HepG2 (cell line): ENCODE measurements at regions not wholly inside any gene's neighbourhood (a gene's known extent, or its start where the extent isn't known, plus 50 kb on each side); places are given as distances from the start of the nearest gene placed in this dataset.

Experiments
- ATAC-seq: fragments of 200-7000 bp; cut with Tn5 transposase; 3 replicates; pipeline ENCODE4 v1.9.1; 2020; ENCODE audit warnings: mild to moderate bottlenecking, moderate library complexity
- BruUV-seq: library from RNA; stranded (reverse); fragments of 400-500 nt; replicated peaks from 2 replicates; lab custom pipeline; 2021; lab: Mats Ljungman, UMichigan
- CTCF ChIA-PET: fragments of 300-600 bp; formaldehyde crosslinking; extraction: SDS; loops from one replicate; lab custom pipeline; 2021; ENCODE audit warnings: low total read pairs, inconsistent platforms, low intra/inter-chr PET ratio; lab: Yijun Ruan, JAX
- POLR2A ChIA-PET: fragments of 350-600 bp; sonication (Branson Sonifier 250); formaldehyde crosslinking; loops from one replicate; lab custom pipeline; 2020; ENCODE audit warnings: antibody characterized with exemption, inconsistent platforms; lab: Yijun Ruan, JAX
- DNase-seq: peaks from one replicate; pipeline ENCODE4 v3.0.0-alpha.2; 2015; ENCODE audit warnings: low spot score
- FAIRE-seq: peaks from 3 replicates; lab custom pipeline; 2011; peaks lifted over from hg19 to GRCh38; lab: Jason Lieb, UNC
- H2AFZ ChIP-seq: one replicate; pipeline ENCODE4 v1.6.1; 2011; ENCODE audit warnings: low read length, inconsistent platforms
- H3K27ac ChIP-seq: fragments of 300-600 bp; 3 replicates; pipeline ENCODE4 v1.8.0; 2011; ENCODE audit warnings: mixed run types, mild to moderate bottlenecking, mixed read lengths, low read length, inconsistent platforms; ENCODE audit not compliant: insufficient read depth; ENCODE audit errors: extremely low read length
- H3K27me3 ChIP-seq, 2 experiments: fragments of 200-600 bp in 1 of 2; 2 replicates in 1 of 2; 3 replicates in 1 of 2; pipeline versions ENCODE4 v1.6.0 to v1.8.0; 2011; ENCODE audit warnings: low read length in 2 of 2, mild to moderate bottlenecking in 2 of 2, moderate library complexity in 2 of 2, inconsistent platforms in 1 of 2; ENCODE audit not compliant: insufficient read depth in 2 of 2, control insufficient read depth in 1 of 2
- H3K36me3 ChIP-seq, 2 experiments: fragments of 200-600 bp in 1 of 2; replicated peaks in 1 of 2; 2 replicates in 1 of 2; 3 replicates in 1 of 2; pipeline versions ENCODE4 v1.5.1 to v1.8.0; 2011; ENCODE audit warnings: low read length in 2 of 2, inconsistent platforms in 1 of 2; ENCODE audit not compliant: insufficient read depth in 2 of 2, control insufficient read depth in 1 of 2
- H3K4me1 ChIP-seq: 2 replicates; pipeline ENCODE4 v1.5.1; 2012; ENCODE audit warnings: low read length, inconsistent platforms; ENCODE audit not compliant: insufficient read depth
- H3K4me2 ChIP-seq: 2 replicates; pipeline ENCODE4 v1.6.0; 2011; ENCODE audit warnings: low read depth, low read length, inconsistent platforms
- H3K4me3 ChIP-seq, 3 experiments: fragments of 200-600 bp in 1 of 3; sonication (generic), shearing (Covaris generic) in 1 of 3; replicated peaks in 1 of 3; 2 replicates each; pipeline ENCODE4 v1.5.1; 2011 to 2016; ENCODE audit warnings: low read length in 3 of 3, inconsistent platforms in 2 of 3, low read depth in 2 of 3, mild to moderate bottlenecking in 2 of 3, control low read depth in 1 of 3, mixed read lengths in 1 of 3; ENCODE audit not compliant: insufficient read depth in 1 of 3
- H3K79me2 ChIP-seq: one replicate; pipeline ENCODE4 v1.6.1; 2011; ENCODE audit warnings: low read length, inconsistent platforms; ENCODE audit not compliant: insufficient read depth
- H3K9ac ChIP-seq: 2 replicates; pipeline ENCODE4 v1.6.0; 2011; ENCODE audit warnings: mild to moderate bottlenecking, low read depth, low read length, inconsistent platforms; ENCODE audit not compliant: insufficient read depth
- H3K9me3 ChIP-seq: 2 replicates; pipeline ENCODE4 v1.5.1; 2012; ENCODE audit warnings: mild to moderate bottlenecking, low read length
- H4K20me1 ChIP-seq: 2 replicates; pipeline ENCODE4 v1.6.0; 2011; ENCODE audit warnings: inconsistent platforms, mild to moderate bottlenecking, low read length, moderate library complexity; ENCODE audit not compliant: insufficient read depth
- GATAD2A ChIP-seq: IDR thresholded peaks from 2 replicates; pipeline ENCODE4 v1.6.1; 2016
- HIVEP1 ChIP-seq: sonication (generic); formaldehyde crosslinking; IDR thresholded peaks from 2 replicates; pipeline ENCODE4 v1.4.0; 2020; ENCODE audit warnings: mild to moderate bottlenecking, missing genetic modification reagents
- KDM6A ChIP-seq: IDR thresholded peaks from 2 replicates; pipeline ENCODE4 v1.6.1; 2016; ENCODE audit warnings: low read depth
- MYNN ChIP-seq: sonication (generic); formaldehyde crosslinking; IDR thresholded peaks from 2 replicates; pipeline ENCODE4 v1.4.0; 2020; ENCODE audit warnings: mild to moderate bottlenecking, low read depth, missing genetic modification reagents
- SCMH1 ChIP-seq: sonication (generic); formaldehyde crosslinking; IDR thresholded peaks from 2 replicates; pipeline ENCODE4 v1.9.0; 2021; ENCODE audit warnings: missing genetic modification reagents, mild to moderate bottlenecking, borderline replicate concordance
- ZBTB8A ChIP-seq: sonication (generic); formaldehyde crosslinking; IDR thresholded peaks from 2 replicates; pipeline ENCODE4 v1.4.0; 2020; ENCODE audit warnings: mild to moderate bottlenecking, low read depth, missing genetic modification reagents, borderline replicate concordance
- ZNF337 ChIP-seq: sonication (generic); formaldehyde crosslinking; IDR thresholded peaks from 2 replicates; pipeline ENCODE4 v1.5.1; 2020; ENCODE audit warnings: missing genetic modification reagents, low read depth, mild to moderate bottlenecking, borderline replicate concordance
- WGBS: methylation state at CpG from one replicate; pipeline ENCODE4 v1.1.6; 2017; ENCODE audit warnings: low lambda C conversion rate; 5-methylcytosine and 5-hydroxymethylcytosine counted together
- in situ Hi-C: cut with HindIII; loops from 2 replicates; pipeline ENCODE4 v1.10.0; 2017; ENCODE audit warnings: low pct_unique_long_range_greater_than_20kb; ENCODE audit not compliant: extremely low pct_ligation_motif_present
- intact Hi-C: fragments of 100-400 bp; cut with micrococcal nuclease; formaldehyde crosslinking; loops from one replicate; pipeline ENCODE4 v1.10.0; 2022; ENCODE audit not compliant: unreplicated experiment
- TF ChIP-seq, protein P1 (sequence below): sonication (generic); formaldehyde crosslinking; IDR thresholded peaks from 2 replicates; pipeline ENCODE4 v1.5.1; 2020; ENCODE audit warnings: mild to moderate bottlenecking, missing genetic modification reagents, moderate library complexity
- TF ChIP-seq, protein P2 (sequence below): sonication (generic); formaldehyde crosslinking; IDR thresholded peaks from 2 replicates; pipeline ENCODE4 v1.4.0; 2020; ENCODE audit warnings: missing genetic modification reagents
- TF ChIP-seq, protein P3 (sequence below): sonication (generic); formaldehyde crosslinking; conservative IDR thresholded peaks from 2 replicates; pipeline ENCODE4 v1.4.0; 2020; ENCODE audit warnings: missing genetic modification reagents
- TF ChIP-seq, protein P4 (sequence below): sonication (generic); formaldehyde crosslinking; IDR thresholded peaks from 2 replicates; pipeline ENCODE4 v1.5.0; 2020; ENCODE audit warnings: mild to moderate bottlenecking, missing genetic modification reagents
- TF ChIP-seq, protein P5 (sequence below): sonication (generic); formaldehyde crosslinking; IDR thresholded peaks from 2 replicates; pipeline ENCODE4 v1.5.0; 2020; ENCODE audit warnings: missing genetic modification reagents, mild to moderate bottlenecking, borderline replicate concordance

DNA sequence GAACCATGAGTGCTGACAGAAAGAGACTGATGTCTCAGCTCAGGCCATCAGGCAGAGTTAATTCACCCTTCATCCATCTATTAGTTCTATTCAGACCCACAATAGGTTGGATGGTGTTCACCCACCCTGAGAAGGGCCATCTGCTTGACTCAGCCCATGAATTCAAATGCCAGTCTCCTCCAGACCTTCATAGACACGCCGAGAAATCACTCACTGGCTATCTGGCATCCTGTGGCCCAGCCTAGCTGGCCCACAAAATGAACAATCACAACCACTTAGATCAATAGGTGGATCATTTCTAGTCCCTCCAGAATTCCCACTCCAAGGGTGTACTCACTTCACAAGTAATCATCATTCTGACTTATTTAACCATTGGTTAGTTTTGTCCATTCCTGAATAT lies 58.2 kb downstream of the MYEOV start:
- DNase-seq (no peak), FAIRE-seq (no peak), ATAC-seq (no peak)
- Histone ChIP-seq H3K9ac (no peak overlapping the region), H3K4me2 (no peak overlapping the region), H3K4me1 (peaks cover 17% of the 10 kb centered on the region), H2AFZ (no peak overlapping the region), H3K36me3 (no peaks in the 10 kb centered on the region), H3K27me3 (peaks cover 0 to 9% of the 10 kb centered on the region in 2 experiments; a peak in 2 of 5 replicates), H3K27ac (no peak overlapping the region), H3K9me3 (no peaks in the 10 kb centered on the region), H3K79me2 (no peaks in the 10 kb centered on the region), H4K20me1 (no peaks in the 10 kb centered on the region), H3K4me3 (no peak overlapping the region)
- CTCF ChIA-PET, result no interaction called here
- no peak for TF ChIP-seq SCMH1
- no peak for TF ChIP-seq MYNN (CRISPR knock-in tag)
- TF ChIP-seq, protein P1, sequence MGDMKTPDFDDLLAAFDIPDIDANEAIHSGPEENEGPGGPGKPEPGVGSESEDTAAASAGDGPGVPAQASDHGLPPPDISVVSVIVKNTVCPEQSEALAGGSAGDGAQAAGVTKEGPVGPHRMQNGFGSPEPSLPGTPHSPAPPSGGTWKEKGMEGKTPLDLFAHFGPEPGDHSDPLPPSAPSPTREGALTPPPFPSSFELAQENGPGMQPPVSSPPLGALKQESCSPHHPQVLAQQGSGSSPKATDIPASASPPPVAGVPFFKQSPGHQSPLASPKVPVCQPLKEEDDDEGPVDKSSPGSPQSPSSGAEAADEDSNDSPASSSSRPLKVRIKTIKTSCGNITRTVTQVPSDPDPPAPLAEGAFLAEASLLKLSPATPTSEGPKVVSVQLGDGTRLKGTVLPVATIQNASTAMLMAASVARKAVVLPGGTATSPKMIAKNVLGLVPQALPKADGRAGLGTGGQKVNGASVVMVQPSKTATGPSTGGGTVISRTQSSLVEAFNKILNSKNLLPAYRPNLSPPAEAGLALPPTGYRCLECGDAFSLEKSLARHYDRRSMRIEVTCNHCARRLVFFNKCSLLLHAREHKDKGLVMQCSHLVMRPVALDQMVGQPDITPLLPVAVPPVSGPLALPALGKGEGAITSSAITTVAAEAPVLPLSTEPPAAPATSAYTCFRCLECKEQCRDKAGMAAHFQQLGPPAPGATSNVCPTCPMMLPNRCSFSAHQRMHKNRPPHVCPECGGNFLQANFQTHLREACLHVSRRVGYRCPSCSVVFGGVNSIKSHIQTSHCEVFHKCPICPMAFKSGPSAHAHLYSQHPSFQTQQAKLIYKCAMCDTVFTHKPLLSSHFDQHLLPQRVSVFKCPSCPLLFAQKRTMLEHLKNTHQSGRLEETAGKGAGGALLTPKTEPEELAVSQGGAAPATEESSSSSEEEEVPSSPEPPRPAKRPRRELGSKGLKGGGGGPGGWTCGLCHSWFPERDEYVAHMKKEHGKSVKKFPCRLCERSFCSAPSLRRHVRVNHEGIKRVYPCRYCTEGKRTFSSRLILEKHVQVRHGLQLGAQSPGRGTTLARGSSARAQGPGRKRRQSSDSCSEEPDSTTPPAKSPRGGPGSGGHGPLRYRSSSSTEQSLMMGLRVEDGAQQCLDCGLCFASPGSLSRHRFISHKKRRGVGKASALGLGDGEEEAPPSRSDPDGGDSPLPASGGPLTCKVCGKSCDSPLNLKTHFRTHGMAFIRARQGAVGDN, result no peak
- TF ChIP-seq, protein P2, sequence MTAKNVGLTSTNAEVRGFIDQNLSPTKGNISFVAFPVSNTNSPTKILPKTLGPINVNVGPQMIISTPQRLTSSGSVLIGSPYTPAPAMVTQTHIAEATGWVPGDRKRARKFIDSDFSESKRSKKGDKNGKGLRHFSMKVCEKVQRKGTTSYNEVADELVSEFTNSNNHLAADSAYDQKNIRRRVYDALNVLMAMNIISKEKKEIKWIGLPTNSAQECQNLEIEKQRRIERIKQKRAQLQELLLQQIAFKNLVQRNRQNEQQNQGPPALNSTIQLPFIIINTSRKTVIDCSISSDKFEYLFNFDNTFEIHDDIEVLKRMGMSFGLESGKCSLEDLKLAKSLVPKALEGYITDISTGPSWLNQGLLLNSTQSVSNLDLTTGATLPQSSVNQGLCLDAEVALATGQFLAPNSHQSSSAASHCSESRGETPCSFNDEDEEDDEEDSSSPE (CRISPR knock-in tag), result no peak
- TF ChIP-seq, protein P3, sequence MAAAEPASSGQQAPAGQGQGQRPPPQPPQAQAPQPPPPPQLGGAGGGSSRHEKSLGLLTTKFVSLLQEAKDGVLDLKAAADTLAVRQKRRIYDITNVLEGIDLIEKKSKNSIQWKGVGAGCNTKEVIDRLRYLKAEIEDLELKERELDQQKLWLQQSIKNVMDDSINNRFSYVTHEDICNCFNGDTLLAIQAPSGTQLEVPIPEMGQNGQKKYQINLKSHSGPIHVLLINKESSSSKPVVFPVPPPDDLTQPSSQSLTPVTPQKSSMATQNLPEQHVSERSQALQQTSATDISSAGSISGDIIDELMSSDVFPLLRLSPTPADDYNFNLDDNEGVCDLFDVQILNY (CRISPR knock-in tag), result no peak
- TF ChIP-seq, protein P4, sequence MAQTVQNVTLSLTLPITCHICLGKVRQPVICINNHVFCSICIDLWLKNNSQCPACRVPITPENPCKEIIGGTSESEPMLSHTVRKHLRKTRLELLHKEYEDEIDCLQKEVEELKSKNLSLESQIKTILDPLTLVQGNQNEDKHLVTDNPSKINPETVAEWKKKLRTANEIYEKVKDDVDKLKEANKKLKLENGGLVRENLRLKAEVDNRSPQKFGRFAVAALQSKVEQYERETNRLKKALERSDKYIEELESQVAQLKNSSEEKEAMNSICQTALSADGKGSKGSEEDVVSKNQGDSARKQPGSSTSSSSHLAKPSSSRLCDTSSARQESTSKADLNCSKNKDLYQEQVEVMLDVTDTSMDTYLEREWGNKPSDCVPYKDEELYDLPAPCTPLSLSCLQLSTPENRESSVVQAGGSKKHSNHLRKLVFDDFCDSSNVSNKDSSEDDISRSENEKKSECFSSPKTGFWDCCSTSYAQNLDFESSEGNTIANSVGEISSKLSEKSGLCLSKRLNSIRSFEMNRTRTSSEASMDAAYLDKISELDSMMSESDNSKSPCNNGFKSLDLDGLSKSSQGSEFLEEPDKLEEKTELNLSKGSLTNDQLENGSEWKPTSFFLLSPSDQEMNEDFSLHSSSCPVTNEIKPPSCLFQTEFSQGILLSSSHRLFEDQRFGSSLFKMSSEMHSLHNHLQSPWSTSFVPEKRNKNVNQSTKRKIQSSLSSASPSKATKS, result no peak
- TF ChIP-seq ZBTB8A (CRISPR knock-in tag), result no peak
- no peak for TF ChIP-seq GATAD2A
- TF ChIP-seq ZNF337, result no peak
- no peak for TF ChIP-seq HIVEP1 (CRISPR knock-in tag)
- TF ChIP-seq, protein P5, sequence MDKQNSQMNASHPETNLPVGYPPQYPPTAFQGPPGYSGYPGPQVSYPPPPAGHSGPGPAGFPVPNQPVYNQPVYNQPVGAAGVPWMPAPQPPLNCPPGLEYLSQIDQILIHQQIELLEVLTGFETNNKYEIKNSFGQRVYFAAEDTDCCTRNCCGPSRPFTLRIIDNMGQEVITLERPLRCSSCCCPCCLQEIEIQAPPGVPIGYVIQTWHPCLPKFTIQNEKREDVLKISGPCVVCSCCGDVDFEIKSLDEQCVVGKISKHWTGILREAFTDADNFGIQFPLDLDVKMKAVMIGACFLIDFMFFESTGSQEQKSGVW (CRISPR knock-in tag), result no peak
- no peak for TF ChIP-seq KDM6A (CRISPR knock-in tag)
- intact Hi-C loops (no loop called here), in situ Hi-C loops (no loop called here)
- no CpG with 5 or more reads among the region's 2 CpGs for WGBS
- BruUV-seq, result no TSS peak
- POLR2A ChIA-PET, result interaction anchor here (0.6 kb wide), 1 partner anchor 1232 kb away, joined by 3 read pairs; no protein-coding TSS in a partner anchor
